GM23338 (cell line): ENCODE measurements at regions not wholly inside any gene's neighbourhood (a gene's known extent, or its start where the extent isn't known, plus 50 kb on each side); places are given as distances from the start of the nearest gene placed in this dataset.

Experiments used
- ATAC-seq: fragments of 200-7000 bp; cut with Tn5 transposase; 3 replicates; pipeline ENCODE4 v1.9.1; 2020
- DNase-seq: peaks from one replicate; pipeline ENCODE4 v3.0.0-alpha.2; 2015; ENCODE audit warnings: low spot score
- H2AFZ ChIP-seq: fragments of 200-600 bp; sonication (generic); 2 replicates; pipeline ENCODE4 v1.8.0; 2016; ENCODE audit warnings: antibody characterized with exemption, mild to moderate bottlenecking, moderate library complexity
- H3F3A ChIP-seq: fragments of 200-600 bp; sonication (generic); replicated peaks from 2 replicates; pipeline ENCODE4 v1.8.0; 2017; ENCODE audit warnings: antibody characterized with exemption, mixed run types, low read depth
- H3K27ac ChIP-seq: fragments of 200-600 bp; sonication (generic); 2 replicates; pipeline ENCODE4 v1.6.1; 2016; ENCODE audit warnings: low read depth
- H3K27me3 ChIP-seq: fragments of 200-600 bp; sonication (generic); 2 replicates; pipeline ENCODE4 v1.8.0; 2016; ENCODE audit warnings: mild to moderate bottlenecking, mixed run types, moderate library complexity; ENCODE audit not compliant: insufficient read depth
- H3K36me3 ChIP-seq: fragments of 200-600 bp; sonication (generic); 2 replicates; pipeline ENCODE4 v1.8.0; 2016; ENCODE audit warnings: mild to moderate bottlenecking; ENCODE audit not compliant: insufficient read depth
- H3K4me1 ChIP-seq: fragments of 200-600 bp; sonication (generic); 2 replicates; pipeline ENCODE4 v1.8.0; 2016; ENCODE audit warnings: mild to moderate bottlenecking, moderate library complexity; ENCODE audit not compliant: insufficient read depth
- H3K4me2 ChIP-seq: fragments of 200-600 bp; sonication (generic); 2 replicates; pipeline ENCODE4 v1.7.1; 2017; ENCODE audit warnings: mixed run types
- H3K4me3 ChIP-seq: fragments of 200-600 bp; sonication (generic); 2 replicates; pipeline ENCODE4 v1.6.1; 2016; ENCODE audit warnings: mixed run types
- H3K79me2 ChIP-seq: fragments of 200-600 bp; sonication (generic); replicated peaks from 2 replicates; pipeline ENCODE4 v1.8.0; 2017; ENCODE audit warnings: mild to moderate bottlenecking; ENCODE audit not compliant: insufficient read depth
- H3K9me2 ChIP-seq: fragments of 200-600 bp; sonication (generic); 2 replicates; pipeline ENCODE4 v1.8.0; 2017; ENCODE audit not compliant: insufficient read depth
- H4K20me1 ChIP-seq: fragments of 200-600 bp; sonication (generic); replicated peaks from 2 replicates; pipeline ENCODE4 v1.8.0; 2017; ENCODE audit warnings: mild to moderate bottlenecking; ENCODE audit not compliant: insufficient read depth
- H3K27ac Mint-ChIP-seq: 2 replicates; pipeline ENCODE4 v1.8.0; 2020; ENCODE audit warnings: inconsistent platforms, mild to moderate bottlenecking, moderate library complexity, mixed read lengths
- H3K27me3 Mint-ChIP-seq: 3 replicates; pipeline ENCODE4 v1.8.0; 2022; ENCODE audit warnings: low read depth, mild to moderate bottlenecking, moderate library complexity, mixed read lengths, inconsistent platforms; ENCODE audit not compliant: insufficient read depth, poor library complexity
- H3K36me3 Mint-ChIP-seq: 3 replicates; pipeline ENCODE4 v1.8.0; 2021; ENCODE audit warnings: low read depth, mild to moderate bottlenecking, inconsistent platforms, moderate library complexity, mixed read lengths
- H3K4me1 Mint-ChIP-seq: 3 replicates; pipeline ENCODE4 v1.8.0; 2020; ENCODE audit warnings: mild to moderate bottlenecking, inconsistent platforms, mixed read lengths
- H3K4me3 Mint-ChIP-seq: 3 replicates; pipeline ENCODE4 v1.8.0; 2021; ENCODE audit warnings: moderate library complexity, mild to moderate bottlenecking, inconsistent platforms, mixed read lengths
- H3K9me3 Mint-ChIP-seq: 3 replicates; pipeline ENCODE4 v1.8.0; 2020; ENCODE audit warnings: moderate library complexity, mild to moderate bottlenecking, inconsistent platforms, mixed read lengths
- EZH2 ChIP-seq: fragments of 200-600 bp; sonication (generic); IDR thresholded peaks from one replicate; pipeline ENCODE4 v1.8.0; 2017; ENCODE audit warnings: antibody characterized with exemption, mild to moderate bottlenecking, low read depth; ENCODE audit not compliant: unreplicated experiment
- EZH2phosphoT487 ChIP-seq: fragments of 200-600 bp; sonication (generic); IDR thresholded peaks from one replicate; pipeline ENCODE4 v1.8.1; 2018; ENCODE audit warnings: antibody characterized with exemption; ENCODE audit not compliant: unreplicated experiment
- JUNB ChIP-seq: IDR thresholded peaks from one replicate; pipeline ENCODE4 v1.6.1; 2016; ENCODE audit warnings: antibody characterized with exemption; ENCODE audit not compliant: unreplicated experiment
- NANOG ChIP-seq: IDR thresholded peaks from 2 replicates; pipeline ENCODE4 v1.6.1; 2016; ENCODE audit warnings: antibody characterized with exemption, borderline replicate concordance
- POLR2AphosphoS5 ChIP-seq: IDR thresholded peaks from 2 replicates; pipeline ENCODE4 v1.6.1; 2016; ENCODE audit warnings: antibody characterized with exemption, low read depth
- STAT1 ChIP-seq: IDR thresholded peaks from one replicate; pipeline ENCODE4 v1.6.1; 2016; ENCODE audit warnings: antibody characterized with exemption; ENCODE audit not compliant: unreplicated experiment
- ZNF114 ChIP-seq: fragments of 250-450 bp; sonication (Bioruptor Pico); IDR thresholded peaks from 2 replicates; pipeline ENCODE4 v1.5.0; 2020; ENCODE audit warnings: mild to moderate bottlenecking, moderate library complexity
- ZNF331 ChIP-seq: fragments of 250-450 bp; sonication (Bioruptor Pico); IDR thresholded peaks from 2 replicates; pipeline ENCODE4 v1.5.0; 2020; ENCODE audit warnings: low read depth, mild to moderate bottlenecking, moderate library complexity
- TF ChIP-seq, protein P1 (sequence below): IDR thresholded peaks from 2 replicates; pipeline ENCODE4 v1.6.1; 2016; ENCODE audit warnings: antibody characterized with exemption
- TF ChIP-seq, protein P2 (sequence below): IDR thresholded peaks from one replicate; pipeline ENCODE4 v1.6.1; 2018; ENCODE audit warnings: antibody characterized with exemption; ENCODE audit not compliant: unreplicated experiment
- TF ChIP-seq, protein P3 (sequence below), 2 experiments: fragments of 200-600 bp in 1 of 2; sonication (generic) in 1 of 2; conservative IDR thresholded peaks; 2 replicates each; pipeline versions ENCODE4 v1.5.1 to v1.6.1; 2016 to 2017; ENCODE audit warnings: antibody characterized with exemption in 2 of 2, low read depth in 2 of 2, mild to moderate bottlenecking in 2 of 2, moderate library complexity in 1 of 2

DNA sequence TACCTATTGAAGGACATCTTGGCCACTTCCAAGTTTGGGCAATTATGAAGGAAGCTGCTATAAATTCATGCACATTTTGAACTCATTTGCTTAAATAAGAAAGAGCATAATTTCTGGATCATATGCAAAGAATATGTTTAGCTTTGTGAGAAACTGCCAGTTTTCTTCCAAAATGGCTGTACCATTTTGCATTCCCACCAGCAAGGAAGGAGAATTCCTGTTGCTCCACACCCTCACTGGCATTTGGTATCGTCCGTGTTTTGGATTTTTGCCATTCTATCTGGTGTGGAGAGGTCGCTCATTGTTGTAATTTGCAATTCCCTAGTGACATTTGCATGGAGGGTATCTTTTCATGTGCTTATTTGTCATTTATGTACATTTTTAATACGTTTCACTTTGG, 339.3 kb downstream of the DAD1 start:
- H3K79me2 ChIP-seq = no peaks in the 10 kb centered on the region
- no peaks in the 10 kb centered on the region for H3K36me3 ChIP-seq
- H3K27me3 ChIP-seq = no peaks in the 10 kb centered on the region
- no peak overlapping the region for H3K4me2 ChIP-seq
- H3K4me3 ChIP-seq = no peak overlapping the region
- H3K9me2 ChIP-seq = peaks cover 8% of the 10 kb centered on the region; the same call in 1 of the 2 replicates
- no peaks in the 10 kb centered on the region; the same call in 2 of the 3 replicates for H3K36me3 Mint-ChIP-seq
- DNase-seq (no peak), ATAC-seq (no peak)
- peaks cover 7% of the 10 kb centered on the region for H3K4me1 ChIP-seq
- no peaks in the 10 kb centered on the region for H4K20me1 ChIP-seq
- H3F3A ChIP-seq = 0 out of 2 replicates have a peak, but pooled peaks cover 2% of the 10 kb centered on the region
- no peak overlapping the region for H2AFZ ChIP-seq
- no peak overlapping the region for H3K4me3 Mint-ChIP-seq
- H3K4me1 Mint-ChIP-seq = peaks cover 20% of the 10 kb centered on the region; the same call in 2 of the 3 replicates
- no peak overlapping the region for H3K27ac ChIP-seq
- no peaks in the 10 kb centered on the region for H3K9me3 Mint-ChIP-seq
- H3K27ac Mint-ChIP-seq = no peak overlapping the region
- peaks cover 7% of the 10 kb centered on the region for H3K27me3 Mint-ChIP-seq
- no peak for TF ChIP-seq STAT1
- TF ChIP-seq POLR2AphosphoS5 = no peak
- TF ChIP-seq EZH2 = no peak
- TF ChIP-seq, protein P1, sequence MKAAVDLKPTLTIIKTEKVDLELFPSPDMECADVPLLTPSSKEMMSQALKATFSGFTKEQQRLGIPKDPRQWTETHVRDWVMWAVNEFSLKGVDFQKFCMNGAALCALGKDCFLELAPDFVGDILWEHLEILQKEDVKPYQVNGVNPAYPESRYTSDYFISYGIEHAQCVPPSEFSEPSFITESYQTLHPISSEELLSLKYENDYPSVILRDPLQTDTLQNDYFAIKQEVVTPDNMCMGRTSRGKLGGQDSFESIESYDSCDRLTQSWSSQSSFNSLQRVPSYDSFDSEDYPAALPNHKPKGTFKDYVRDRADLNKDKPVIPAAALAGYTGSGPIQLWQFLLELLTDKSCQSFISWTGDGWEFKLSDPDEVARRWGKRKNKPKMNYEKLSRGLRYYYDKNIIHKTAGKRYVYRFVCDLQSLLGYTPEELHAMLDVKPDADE = no peak
- TF ChIP-seq EZH2phosphoT487 = no peak
- TF ChIP-seq NANOG = no peak
- TF ChIP-seq, protein P2, sequence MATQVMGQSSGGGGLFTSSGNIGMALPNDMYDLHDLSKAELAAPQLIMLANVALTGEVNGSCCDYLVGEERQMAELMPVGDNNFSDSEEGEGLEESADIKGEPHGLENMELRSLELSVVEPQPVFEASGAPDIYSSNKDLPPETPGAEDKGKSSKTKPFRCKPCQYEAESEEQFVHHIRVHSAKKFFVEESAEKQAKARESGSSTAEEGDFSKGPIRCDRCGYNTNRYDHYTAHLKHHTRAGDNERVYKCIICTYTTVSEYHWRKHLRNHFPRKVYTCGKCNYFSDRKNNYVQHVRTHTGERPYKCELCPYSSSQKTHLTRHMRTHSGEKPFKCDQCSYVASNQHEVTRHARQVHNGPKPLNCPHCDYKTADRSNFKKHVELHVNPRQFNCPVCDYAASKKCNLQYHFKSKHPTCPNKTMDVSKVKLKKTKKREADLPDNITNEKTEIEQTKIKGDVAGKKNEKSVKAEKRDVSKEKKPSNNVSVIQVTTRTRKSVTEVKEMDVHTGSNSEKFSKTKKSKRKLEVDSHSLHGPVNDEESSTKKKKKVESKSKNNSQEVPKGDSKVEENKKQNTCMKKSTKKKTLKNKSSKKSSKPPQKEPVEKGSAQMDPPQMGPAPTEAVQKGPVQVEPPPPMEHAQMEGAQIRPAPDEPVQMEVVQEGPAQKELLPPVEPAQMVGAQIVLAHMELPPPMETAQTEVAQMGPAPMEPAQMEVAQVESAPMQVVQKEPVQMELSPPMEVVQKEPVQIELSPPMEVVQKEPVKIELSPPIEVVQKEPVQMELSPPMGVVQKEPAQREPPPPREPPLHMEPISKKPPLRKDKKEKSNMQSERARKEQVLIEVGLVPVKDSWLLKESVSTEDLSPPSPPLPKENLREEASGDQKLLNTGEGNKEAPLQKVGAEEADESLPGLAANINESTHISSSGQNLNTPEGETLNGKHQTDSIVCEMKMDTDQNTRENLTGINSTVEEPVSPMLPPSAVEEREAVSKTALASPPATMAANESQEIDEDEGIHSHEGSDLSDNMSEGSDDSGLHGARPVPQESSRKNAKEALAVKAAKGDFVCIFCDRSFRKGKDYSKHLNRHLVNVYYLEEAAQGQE = no peak

DNA sequence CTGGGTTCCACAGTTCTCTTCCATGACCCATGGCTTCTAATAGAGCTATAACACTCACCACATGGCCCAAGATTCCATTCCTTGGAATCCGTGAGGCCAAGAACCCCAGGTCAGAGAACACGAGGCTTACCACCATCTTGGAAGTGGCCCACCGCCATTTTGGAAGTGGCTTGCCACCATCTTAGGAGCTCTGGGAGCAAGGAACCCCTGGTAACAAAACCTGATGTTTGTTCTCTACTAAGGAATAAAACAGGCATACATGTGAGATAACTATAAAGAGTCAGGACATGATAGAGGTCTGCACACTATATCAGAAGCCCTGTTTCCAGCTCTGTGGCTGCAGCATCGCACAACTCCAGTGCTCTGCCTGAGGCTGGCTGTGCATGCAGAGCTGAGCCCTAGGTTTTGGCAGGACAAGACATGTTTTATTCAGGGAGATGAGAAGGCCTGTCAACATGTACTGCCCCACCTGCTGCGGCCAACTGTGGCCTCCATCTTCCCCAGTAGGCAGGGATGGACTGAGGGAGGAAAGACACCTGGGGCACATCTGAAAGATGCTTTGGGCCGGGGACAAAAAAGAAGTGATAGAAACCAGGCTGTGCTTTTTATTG, 344.9 kb downstream of the DAD1 start:
- no peak overlapping the region for H3K4me3 Mint-ChIP-seq
- Histone ChIP-seq H3K4me1 (peaks cover 11% of the 10 kb centered on the region), H2AFZ (no peak overlapping the region), H3K4me2 (no peak overlapping the region), H3K27ac (no peak overlapping the region), H4K20me1 (no peaks in the 10 kb centered on the region), H3K36me3 (no peaks in the 10 kb centered on the region), H3K4me3 (no peak overlapping the region), H3K27me3 (no peaks in the 10 kb centered on the region), H3K9me2 (peaks cover 9% of the 10 kb centered on the region), H3K79me2 (no peaks in the 10 kb centered on the region), H3F3A (0 out of 2 replicates have a peak, but pooled peaks cover 2% of the 10 kb centered on the region)
- peaks cover 11% of the 10 kb centered on the region for H3K27me3 Mint-ChIP-seq
- H3K4me1 Mint-ChIP-seq = peaks cover 13% of the 10 kb centered on the region; the same call in 2 of the 3 replicates
- DNase-seq (no peak), ATAC-seq (no peak)
- no peaks in the 10 kb centered on the region; the same call in 2 of the 3 replicates for H3K36me3 Mint-ChIP-seq
- peaks cover 6% of the 10 kb centered on the region; the same call in 2 of the 3 replicates for H3K9me3 Mint-ChIP-seq
- H3K27ac Mint-ChIP-seq = no peak overlapping the region
- no peak for TF ChIP-seq EZH2phosphoT487
- no peak for TF ChIP-seq ZNF114
- TF ChIP-seq, protein P2 = no peak
- TF ChIP-seq POLR2AphosphoS5 = no peak
- TF ChIP-seq JUNB = no peak
- no peak for TF ChIP-seq EZH2
- TF ChIP-seq ZNF331 (CRISPR knock-in tag) = no peak
- no peak for TF ChIP-seq STAT1
- TF ChIP-seq, protein P3, sequence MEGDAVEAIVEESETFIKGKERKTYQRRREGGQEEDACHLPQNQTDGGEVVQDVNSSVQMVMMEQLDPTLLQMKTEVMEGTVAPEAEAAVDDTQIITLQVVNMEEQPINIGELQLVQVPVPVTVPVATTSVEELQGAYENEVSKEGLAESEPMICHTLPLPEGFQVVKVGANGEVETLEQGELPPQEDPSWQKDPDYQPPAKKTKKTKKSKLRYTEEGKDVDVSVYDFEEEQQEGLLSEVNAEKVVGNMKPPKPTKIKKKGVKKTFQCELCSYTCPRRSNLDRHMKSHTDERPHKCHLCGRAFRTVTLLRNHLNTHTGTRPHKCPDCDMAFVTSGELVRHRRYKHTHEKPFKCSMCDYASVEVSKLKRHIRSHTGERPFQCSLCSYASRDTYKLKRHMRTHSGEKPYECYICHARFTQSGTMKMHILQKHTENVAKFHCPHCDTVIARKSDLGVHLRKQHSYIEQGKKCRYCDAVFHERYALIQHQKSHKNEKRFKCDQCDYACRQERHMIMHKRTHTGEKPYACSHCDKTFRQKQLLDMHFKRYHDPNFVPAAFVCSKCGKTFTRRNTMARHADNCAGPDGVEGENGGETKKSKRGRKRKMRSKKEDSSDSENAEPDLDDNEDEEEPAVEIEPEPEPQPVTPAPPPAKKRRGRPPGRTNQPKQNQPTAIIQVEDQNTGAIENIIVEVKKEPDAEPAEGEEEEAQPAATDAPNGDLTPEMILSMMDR (conservative IDR thresholded peaks at IDR 0.05; ENCODE audit: low read depth in 2 of 2) = no peak
- TF ChIP-seq NANOG = no peak
